ENCODE measurements at regions not wholly inside any gene's neighbourhood (a gene's known extent, or its start where the extent isn't known, plus 50 kb on each side); places are given as distances from the start of the nearest gene placed in this dataset.
A peak's percentile ranks its signal among the peaks of the same experiment; 100 is the strongest.
"Not testable (repeated sequence)": the region's sequence is repeated elsewhere in the genome, so short reads cannot be mapped to it uniquely, and the experiment has no call there.

DNA sequence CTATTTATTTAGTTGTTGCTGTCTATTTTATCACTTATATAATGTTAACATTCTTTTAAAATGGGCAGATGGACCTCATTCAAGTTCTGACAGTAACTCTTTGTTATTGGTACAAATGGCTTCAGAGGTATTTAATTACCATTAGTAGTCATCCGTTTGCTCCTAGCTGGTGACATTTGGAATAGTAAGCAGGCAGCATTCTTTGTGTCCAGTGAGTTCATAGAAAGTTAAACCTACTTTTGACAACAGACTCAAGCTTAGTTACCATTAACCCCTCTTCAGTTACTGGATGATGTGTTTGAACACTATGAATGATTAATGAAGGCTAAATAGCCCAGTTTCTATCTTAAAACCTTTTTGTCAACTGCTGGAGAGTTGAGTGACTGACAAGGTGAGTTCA is 500.7 kb upstream of the ATP11B start:
- DNase-seq: no peak

DNA sequence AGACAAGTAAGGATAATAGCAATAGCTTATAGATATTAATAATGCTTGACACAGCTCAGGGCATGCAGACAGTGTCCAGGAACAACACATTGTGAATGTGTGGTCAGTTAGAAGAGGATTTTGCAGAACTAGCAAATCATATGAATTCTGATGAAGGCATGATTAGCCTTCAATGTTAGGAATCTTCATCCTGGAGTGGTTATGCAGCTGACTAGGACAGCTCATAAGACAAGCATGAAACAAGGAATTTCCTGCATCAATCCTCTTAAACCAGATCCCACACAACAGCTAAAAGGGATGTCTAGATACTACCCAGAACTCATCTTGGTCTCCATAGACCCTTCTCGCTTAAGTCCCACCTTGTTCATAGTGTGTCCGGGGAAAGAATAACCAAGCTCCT is 499.0 kb upstream of the ATP11B start:
- DNase-seq: no peak

DNA sequence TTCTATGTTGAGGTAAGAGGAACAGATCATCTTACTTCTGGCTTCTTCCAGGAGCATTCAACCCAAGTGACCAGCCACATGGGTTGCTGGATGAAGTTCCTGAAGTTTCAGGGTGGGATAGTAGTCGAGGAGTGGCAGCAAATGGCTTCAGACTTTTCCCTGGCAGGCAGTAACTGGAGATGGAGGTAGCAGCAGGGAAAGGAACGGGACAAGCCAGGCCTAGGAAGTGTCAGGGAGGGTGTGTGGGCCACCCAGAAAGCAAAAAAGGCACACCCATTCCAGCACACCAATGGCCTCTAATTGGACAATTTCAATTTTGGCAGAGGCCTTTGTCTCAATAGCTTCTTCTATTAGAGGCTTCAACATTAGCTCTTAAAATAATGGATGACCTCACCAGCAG is 498.6 kb upstream of the ATP11B start:
- no peak for DNase-seq

DNA sequence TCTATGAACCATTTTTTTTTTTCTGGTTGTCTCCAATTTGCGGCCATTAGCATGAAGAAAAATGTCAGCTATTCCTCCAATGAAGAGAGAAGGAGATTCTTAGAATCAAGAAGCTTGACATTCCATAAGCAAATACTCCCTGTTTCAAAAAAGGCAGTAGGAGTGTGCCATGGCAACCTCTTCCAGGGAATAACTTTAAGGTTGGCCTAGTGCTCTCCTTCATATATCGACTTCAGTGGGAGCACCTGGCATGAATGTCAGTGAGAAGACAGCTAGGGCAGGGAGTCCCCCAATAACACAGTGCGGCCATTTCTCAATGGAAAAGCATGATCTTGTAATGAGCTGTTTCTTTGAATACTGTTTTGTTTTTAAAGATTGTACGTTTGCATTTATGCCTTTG is 493.0 kb upstream of the ATP11B start:
- DNase-seq: no peak

DNA sequence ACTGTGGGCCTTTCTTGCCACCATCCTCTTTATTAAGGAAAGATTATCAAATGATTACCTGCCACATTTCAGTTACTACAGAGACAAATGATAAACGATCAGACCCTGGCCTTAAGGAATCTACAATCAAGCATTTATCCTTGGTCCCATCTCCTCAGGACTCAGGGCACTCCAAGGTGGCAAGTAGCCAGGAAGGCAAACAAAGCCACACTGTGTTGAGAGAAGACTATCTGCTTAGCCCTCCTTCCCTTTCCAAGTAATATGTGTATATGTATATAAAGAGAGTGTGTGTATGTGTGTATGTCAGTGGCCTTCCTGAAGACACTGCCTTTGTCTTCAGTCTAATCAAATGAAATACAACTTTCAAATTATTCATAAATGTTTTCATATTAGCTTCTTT is 490.1 kb upstream of the ATP11B start:
- DNase-seq: peak; percentile 40

DNA sequence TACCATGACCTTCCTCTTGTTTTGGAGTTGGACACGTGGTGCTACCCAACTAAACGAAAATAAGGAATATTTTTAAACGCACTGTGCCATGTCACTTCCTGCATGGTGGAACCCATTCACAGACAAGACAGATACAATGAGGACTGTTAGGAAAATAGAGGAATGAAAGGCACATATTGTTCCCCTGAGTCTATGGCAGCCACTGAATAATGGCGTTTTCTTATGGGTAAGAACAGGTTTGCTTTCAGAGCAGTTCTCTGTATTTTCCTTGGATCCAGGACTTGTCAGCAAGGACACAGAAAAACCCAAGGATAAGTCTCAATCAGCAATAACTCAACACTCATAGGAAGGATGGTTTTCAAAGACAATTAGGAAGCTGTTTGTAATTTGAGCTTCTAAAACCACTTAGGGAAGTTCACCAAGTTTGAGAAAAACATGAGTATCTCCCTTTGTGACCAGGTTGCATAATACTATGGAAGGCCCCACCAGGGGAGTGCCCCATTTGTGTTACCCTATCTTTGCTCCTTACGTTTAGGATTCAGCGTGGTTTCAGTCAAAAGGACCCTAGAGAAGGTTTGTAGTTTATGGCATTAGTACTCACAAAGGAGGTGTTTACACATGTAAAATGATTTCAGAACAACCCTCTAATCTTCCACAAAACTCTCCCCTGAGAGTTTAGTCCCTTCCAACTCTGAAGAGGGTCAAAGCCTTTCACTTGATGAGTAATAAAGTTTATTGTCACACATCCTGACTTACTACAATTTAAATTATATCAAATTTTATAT is 487.2 kb upstream of the ATP11B start:
- no peak for DNase-seq

DNA sequence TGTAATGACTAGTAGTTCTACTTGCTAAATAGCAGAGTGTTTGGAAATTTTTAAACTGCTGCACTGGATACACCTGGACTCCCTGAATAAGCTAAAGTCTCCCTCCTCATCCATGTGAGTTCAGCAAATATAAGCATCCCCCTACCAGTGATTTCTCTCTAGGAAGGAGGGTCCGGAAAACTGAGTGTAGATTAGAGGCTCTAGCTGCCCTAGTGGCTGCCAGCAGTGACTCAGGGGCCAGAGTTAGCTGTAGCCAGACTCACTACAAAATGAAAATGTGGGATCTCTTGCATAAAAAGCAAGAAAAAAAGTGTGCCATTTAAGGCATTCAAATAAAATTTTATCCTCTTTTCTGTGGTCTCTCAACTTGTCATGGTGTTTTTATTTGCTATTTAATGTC is 485.0 kb upstream of the ATP11B start:
- DNase-seq: no peak

DNA sequence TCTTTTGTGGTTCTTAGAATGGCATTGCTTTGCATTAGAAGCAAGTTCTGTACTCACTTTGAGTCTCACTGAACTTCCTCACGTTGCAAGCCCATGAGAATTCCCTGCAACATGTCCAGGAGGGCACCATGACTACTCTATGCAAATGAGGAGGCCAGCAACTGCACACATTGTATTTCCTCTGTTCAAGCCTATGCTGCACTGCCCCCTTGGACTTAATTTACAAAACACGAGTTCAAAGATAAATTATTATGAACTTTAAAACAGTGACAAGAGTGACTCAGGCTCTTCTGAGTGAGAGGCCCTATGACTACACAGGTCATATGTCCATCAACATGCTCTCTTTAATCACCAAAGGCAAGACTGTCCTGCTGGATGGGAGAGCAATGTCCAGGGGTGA is 484.2 kb upstream of the ATP11B start:
- no peak for DNase-seq

DNA sequence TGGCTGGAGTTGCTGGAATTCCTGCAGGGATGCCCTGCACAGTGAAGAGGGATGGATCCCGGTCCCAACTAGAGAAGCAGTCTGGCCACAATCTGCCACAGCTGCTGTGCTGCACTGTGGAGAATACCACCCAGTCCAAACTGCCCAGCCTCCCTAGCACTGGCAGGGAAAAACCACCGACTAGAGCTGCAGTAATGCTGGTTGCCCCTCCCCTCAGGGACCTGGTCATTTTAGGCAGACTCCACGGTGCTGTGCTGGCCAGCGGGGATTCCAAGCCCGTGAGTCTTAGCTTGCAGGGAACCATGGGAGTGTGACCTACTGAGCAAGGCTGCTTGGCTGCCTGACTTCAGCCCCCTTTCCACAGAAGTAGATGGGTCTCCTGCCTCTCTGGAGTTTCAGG is 478.0 kb upstream of the ATP11B start:
- DNase-seq: no peak

DNA sequence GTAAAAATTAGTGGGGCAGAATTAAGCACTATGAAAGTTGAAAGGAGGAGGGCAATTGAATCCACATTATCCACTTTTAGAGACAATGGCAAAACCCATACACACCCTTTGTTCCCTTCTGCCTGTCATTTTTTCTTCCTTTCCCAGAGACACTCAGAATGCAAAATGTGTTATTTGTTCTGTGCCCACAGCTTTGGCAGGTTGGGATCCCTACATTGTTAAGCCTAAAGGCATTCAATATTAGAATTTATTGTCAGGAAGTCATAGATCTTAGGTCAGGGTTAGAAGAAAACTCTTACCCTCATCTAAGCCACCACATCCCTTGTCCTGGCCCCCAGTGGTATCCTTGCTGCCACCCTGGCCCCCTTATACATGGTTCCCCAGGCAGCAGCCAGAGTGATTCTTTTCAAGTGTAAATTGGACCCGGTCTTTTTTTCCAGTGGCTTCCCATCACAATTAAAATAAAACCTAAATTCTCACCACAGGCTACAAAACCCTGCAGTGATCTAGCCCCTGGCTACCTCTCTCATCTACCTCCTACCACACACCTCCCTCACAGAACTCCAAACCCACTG is 470.1 kb upstream of the ATP11B start:
- no peak for DNase-seq

DNA sequence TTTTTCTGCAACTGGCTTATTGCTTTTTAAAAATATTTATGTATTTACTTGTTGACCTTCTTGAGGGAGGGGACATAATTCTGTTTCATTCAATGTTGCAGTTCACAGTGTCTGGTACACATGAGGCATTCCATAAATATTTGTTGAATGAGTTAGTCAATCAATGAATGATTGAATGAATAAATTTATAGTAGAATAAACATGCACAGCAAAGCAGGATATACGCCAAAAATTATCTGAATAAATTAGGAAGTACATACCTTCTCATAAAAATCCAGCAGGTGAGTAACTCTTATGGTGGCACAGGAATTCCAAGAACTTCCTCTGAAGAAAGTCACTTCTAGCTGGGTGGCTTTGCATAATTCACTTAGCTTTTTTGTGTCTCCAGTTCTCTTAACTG is 469.4 kb upstream of the ATP11B start:
- DNase-seq: no peak

DNA sequence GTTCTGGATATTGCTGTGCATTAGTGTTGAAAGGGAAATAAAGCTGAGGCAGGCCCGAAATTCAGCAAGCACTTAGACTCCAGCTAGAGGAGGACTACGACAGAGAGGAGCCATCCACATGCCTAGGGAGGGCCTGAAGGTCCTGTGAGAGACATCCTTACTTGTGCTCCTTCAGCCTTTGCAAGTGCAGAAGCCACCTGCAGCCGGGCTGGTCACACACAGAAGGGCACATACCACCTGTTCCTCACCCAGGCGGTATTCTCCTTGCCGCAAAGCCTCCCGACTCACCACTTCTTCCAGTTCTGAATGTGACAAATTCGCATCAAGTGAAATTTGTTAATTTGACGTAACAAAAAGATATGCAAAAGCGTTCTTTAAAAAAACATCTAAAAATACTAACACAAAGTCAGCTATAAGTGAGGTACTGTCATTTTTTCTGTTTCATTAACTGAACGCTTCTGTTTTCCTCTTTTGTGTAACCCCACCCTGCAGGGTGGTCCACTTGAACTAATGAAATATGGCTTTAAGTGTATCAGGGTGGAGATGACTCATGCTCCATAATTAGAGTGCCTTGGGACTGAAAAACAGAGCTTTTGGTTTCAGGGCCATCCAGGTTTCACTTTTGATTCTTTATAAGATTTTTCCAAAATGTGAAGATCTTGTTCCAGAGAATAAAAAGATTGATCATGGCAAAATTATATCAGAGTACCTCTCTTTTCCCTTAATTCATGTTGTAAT is 467.9 kb upstream of the ATP11B start:
- DNase-seq: no peak

DNA sequence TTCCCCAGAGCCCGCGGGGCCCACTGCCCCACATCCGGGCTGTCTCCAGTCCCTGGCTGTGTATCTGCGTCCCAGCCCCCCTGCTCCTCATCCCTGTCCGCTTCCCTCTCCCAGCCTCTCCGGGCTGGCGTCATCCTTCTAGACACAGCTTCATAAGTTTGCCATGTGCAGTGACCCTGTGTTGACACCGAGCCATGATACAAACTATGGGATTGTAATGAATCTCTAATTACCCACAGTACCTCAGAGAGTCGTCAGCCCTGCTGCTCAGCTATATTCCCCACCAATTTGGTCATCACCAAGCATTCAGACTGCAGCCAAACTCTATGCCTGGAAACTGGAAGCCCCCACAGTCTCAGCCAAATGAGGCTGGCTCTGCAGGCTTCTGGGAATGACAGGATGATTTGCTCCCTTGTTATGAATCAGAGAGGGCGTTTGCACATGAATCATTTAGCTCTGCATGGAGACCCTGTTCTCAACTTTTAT is 466.1 kb upstream of the ATP11B start:
- DNase-seq: no peak

DNA sequence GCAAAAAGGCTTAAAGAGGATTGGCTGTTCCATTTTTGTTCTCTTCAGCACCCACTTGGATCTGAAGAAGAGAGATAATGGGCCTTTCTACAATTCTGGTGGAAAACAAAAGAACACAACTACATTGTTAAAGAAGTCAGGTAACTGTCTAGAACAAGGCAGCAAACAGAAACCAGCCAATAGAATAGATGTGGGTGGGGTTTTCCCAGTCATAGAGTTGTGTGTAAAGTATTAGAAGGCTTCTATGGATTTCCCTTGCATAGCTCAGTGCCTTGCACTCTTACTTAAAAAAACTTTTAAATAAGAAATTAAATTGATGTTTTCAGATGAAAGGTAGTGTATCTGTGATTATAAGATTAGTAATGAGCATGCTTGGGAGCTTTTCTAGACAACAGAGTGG is 462.7 kb upstream of the ATP11B start:
- DNase-seq: no peak

DNA sequence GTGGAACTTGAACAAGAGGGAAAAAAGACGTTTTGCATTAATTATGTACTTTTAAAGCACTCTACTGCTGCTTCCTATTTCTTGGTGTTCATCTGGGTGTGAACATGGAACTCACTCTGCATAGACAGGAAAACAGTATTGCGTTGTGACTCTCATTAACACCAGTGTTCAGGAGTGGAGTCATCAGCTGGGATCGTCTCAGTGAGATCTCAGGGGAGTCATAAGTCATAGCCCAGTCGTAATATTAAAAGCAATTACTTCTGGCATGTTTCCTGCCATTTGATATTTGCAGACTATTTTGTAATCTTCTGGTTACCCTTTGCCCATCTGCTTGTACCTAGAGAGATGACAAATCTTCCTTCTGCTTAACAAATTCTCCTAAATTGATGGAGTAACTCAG is 462.0 kb upstream of the ATP11B start:
- peak; percentile 41 for DNase-seq

DNA sequence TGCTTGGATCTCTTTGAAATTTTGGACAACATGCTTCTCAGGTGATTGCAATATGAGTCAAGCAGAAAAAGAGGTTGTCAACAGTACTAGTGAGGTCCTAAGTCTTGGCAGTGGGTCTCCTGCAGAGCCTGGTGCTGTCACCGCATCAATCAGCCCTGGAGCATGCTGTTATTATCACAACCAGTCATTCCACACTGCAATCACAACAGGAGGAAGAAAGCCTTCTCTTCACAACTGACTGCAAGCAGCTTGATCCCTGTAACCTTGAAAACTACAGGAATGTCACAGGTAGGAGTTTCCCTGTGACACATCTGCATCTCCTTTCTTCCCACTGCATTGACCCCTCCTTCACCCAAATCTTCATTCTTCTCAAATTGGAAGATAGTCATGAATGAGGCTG is 451.1 kb upstream of the ATP11B start:
- no peak for DNase-seq

DNA sequence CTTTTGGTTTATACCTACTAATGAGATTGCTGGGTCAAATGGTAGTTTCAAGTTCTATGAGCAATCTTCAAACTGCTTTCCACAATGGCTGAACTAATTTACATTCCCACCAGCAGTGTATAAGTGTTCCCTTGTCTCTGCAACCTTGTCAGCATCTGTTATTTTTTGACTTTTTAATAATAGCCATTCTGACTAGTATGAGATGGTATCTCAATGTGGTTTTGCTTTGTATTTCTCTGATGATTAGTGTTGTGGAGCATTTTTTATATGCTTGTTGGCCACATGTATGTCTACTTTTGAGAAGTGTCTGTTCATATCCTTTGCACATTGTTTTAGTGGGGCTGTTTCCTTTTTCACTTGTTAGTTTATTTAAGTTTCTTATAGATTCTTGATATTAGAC is 449.3 kb upstream of the ATP11B start:
- not testable (repeated sequence) for DNase-seq

DNA sequence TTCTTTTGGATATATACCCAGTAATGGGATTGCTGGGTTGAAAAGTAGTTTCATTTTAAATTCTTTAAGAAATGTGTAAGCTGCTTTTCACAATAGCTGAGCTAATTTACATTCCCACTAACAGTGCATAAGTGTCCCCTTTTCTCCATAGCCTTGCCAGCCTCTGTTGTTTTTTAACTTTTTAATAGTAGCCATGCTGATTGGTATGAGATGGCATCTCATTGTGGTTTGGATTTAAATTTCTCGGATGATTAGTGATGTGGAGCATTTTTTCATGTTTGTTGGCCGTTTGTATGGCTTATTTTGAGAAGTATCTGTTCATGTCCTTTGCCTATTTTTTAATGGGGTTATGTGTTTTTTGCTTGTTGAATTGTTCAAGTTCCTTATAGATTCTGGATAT is 444.3 kb upstream of the ATP11B start:
- DNase-seq: no peak

DNA sequence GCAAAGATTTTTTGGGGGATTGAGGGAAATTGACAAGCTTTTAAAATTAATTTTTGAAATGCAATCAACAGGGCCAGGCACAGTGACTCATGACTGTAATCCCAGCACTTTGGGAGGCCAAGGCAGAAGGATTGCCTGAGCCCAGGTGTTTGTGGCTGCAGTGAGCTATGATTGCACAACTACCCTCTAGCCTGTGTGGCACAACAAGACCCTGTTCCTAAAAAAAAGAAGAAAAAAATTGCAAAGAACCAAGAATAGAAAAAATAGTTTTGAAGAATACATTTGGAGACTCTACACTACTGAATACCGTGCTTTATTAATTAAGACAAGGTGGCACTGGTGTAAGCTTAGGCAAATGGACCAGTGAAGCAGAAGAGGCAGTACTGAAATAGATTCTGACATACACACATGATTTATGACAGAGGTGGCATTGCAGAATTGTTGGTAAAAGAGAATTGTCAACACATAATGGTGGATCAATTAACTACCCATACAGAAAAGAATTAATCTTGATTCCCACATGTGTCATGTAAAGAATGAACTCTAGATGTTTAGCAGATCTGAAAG is 443.3 kb upstream of the ATP11B start:
- DNase-seq: no peak

DNA sequence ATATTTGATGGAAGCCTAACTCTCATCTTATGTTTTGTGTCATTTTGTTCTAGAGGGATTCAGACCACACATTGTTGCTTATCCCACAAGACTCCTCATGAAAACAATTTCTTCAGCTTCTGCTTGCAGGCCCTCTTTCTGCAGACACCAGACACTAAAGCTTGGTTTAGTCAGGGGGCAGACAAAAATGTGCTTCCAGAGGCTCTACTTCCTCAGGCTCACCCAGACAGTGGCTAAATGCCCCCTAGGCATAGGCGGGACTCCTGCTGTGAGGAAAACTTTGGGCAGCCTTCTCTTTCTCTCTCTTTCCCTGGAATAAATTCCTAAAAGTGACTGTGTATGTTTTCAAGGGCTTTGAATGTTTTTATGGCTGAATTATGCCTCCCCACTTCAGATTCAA is 435.4 kb upstream of the ATP11B start:
- no peak for DNase-seq

DNA sequence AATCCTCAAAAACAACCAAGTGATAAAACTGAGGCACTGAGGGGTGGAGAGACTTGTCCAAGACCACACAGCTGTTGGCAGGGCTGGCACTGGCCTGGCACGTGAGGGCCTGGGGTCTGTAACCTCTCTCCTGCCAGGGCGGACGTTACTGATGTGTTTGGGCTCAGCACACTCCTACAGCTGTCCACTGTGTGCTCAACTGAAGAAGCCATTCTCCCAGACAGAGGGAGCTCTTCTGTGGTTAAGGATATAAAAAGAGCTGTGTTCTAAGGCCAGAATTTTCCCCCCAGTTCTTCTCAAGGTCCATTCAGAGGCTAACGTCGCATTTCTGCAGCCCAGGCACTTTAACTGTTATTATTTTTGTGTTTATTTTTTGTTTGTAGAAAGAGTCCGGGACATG is 429.0 kb upstream of the ATP11B start:
- peak; percentile 45 for DNase-seq

DNA sequence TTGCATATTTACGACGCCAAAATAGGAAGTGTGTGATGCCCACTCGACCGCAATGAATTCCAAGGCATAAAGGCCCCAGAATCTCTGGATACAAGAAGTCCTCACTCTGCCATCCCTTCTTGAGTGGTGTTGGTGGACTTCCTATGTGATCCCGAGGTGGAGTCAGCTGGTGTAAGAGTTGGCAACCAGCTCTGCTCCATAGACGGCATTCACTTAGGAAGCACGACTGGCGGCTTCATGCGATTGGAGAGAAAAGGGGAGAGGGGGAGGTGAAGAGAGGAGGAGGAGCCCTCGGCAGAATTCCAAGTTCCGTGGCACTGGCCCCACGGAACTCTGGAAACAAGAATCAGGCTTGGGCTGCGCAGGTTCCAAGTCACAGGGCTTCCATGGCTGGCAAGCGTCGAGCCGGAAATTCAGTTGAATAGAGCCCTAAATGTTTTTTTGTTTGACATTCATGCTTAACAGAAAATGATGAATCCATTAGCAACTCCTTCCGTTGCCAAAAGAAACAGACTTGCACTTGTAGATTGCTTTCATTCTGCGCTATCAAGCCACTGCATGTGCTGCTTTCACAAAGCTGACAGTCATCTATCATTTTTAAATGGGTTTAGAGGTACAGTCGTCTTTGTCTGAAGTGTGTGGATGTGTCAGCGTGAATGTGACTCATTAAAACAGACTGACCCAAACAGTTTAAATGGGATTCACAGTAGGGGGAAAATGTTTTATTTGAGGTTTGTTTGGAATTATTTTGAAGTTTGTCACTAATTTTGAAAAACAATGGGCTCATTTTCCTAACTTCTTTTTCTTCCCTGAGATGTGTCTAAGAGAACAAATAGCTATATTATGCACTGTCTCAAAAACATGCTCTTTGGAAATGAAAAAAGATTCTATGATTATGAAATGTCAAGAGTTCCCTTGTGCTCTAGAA is 428.3 kb upstream of the ATP11B start:
- DNase-seq: peak; percentile 100

DNA sequence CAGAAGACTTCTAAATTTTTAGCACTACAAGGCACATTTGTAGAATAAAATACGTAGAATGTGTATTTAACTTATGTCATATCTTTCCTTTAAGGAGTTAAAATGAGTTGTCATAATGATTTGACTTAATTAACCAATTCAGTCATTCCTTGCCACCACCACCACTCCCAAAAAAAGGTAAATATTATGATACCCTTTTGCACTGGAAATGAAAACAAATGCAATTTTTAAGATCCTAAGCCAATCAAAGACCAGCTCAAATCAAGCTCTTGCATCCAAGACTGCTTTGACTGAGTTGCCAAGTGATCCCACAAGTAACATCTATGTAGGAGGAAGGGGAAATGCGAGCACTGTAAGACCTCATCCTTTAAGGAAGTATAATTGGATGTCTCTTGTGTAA is 426.6 kb upstream of the ATP11B start:
- DNase-seq: no peak

All from NCI-H1105 treated with DMSO at 0.1 percent for 48 hours (cell line).